Neuronal stem cell (in vitro differentiated cells): ENCODE measurements at regions not wholly inside any gene's neighbourhood (a gene's known extent, or its start where the extent isn't known, plus 50 kb on each side); places are given as distances from the start of the nearest gene placed in this dataset.

ENCODE experiments used
- DNase-seq: peaks from one replicate; pipeline ENCODE4 v3.0.0-alpha.2; 2013; ENCODE audit warnings: low spot score
- H2AFZ ChIP-seq: one replicate; pipeline ENCODE4 v1.6.1; 2013; ENCODE audit warnings: mild to moderate bottlenecking, low read length, inconsistent platforms
- H2AK5ac ChIP-seq: 2 replicates; pipeline ENCODE4 v1.6.1; 2013; ENCODE audit warnings: low read depth, mild to moderate bottlenecking, inconsistent platforms, low read length, moderate library complexity, mixed read lengths
- H2BK120ac ChIP-seq: 2 replicates; pipeline ENCODE4 v1.6.1; 2013; ENCODE audit warnings: low read depth, mild to moderate bottlenecking, inconsistent platforms, low read length, moderate library complexity, mixed read lengths
- H2BK12ac ChIP-seq: one replicate; pipeline ENCODE4 v1.6.1; 2013; ENCODE audit warnings: low read length, inconsistent platforms
- H2BK15ac ChIP-seq: 2 replicates; pipeline ENCODE4 v1.6.1; 2013; ENCODE audit warnings: mild to moderate bottlenecking, low read length, inconsistent platforms, mixed read lengths
- H2BK5ac ChIP-seq: one replicate; pipeline ENCODE4 v1.6.1; 2013; ENCODE audit warnings: inconsistent platforms, mild to moderate bottlenecking, low read length, moderate library complexity
- H3K14ac ChIP-seq: one replicate; pipeline ENCODE4 v1.6.1; 2013; ENCODE audit warnings: low read length, inconsistent platforms
- H3K18ac ChIP-seq: 2 replicates; pipeline ENCODE4 v1.6.1; 2013; ENCODE audit warnings: low read length, inconsistent platforms
- H3K23ac ChIP-seq: 2 replicates; pipeline ENCODE4 v1.6.1; 2013; ENCODE audit warnings: low read depth, mild to moderate bottlenecking, mixed read lengths, low read length, inconsistent platforms; ENCODE audit not compliant: poor library complexity
- H3K27ac ChIP-seq: replicated peaks from 3 replicates; pipeline ENCODE4 v1.5.1; 2013; ENCODE audit warnings: low read length, inconsistent platforms
- H3K27me3 ChIP-seq, 3 experiments: 2 replicates each; pipeline ENCODE4 v1.6.1; 2013; ENCODE audit warnings: low read length in 3 of 3, mild to moderate bottlenecking in 2 of 3, inconsistent platforms in 1 of 3, low read depth in 1 of 3, mixed read lengths in 1 of 3, moderate library complexity in 1 of 3; ENCODE audit not compliant: control insufficient read depth in 3 of 3, insufficient read depth in 3 of 3
- H3K36me3 ChIP-seq, 2 donors: replicated peaks in 1 of 2; 2 replicates each; pipeline ENCODE4 v1.6.1; 2013; ENCODE audit warnings: low read length in 2 of 2; ENCODE audit not compliant: control insufficient read depth in 2 of 2, insufficient read depth in 2 of 2
- H3K4ac ChIP-seq: 2 replicates; pipeline ENCODE4 v1.6.1; 2013; ENCODE audit warnings: inconsistent platforms, mild to moderate bottlenecking, low read length, moderate library complexity
- H3K4me1 ChIP-seq, 2 donors: 1 replicate in 1 of 2; 2 replicates in 1 of 2; pipeline ENCODE4 v1.6.1; 2013; ENCODE audit warnings: low read length in 2 of 2, low read depth in 1 of 2; ENCODE audit not compliant: control insufficient read depth in 2 of 2, insufficient read depth in 1 of 2
- H3K4me2 ChIP-seq: one replicate; pipeline ENCODE4 v1.6.1; 2013; ENCODE audit warnings: mild to moderate bottlenecking, low read length, inconsistent platforms; ENCODE audit not compliant: insufficient read depth, poor library complexity, severe bottlenecking
- H3K4me3 ChIP-seq, 2 donors: 2 replicates each; pipeline ENCODE4 v1.5.1; 2013; ENCODE audit warnings: low read length in 2 of 2, mild to moderate bottlenecking in 2 of 2, inconsistent platforms in 1 of 2, moderate library complexity in 1 of 2
- H3K79me1 ChIP-seq: one replicate; pipeline ENCODE4 v1.6.1; 2013; ENCODE audit warnings: low read depth, mild to moderate bottlenecking, inconsistent platforms, low read length, moderate library complexity
- H3K9ac ChIP-seq: one replicate; pipeline ENCODE4 v1.6.1; 2013; ENCODE audit warnings: mild to moderate bottlenecking, low read depth, low read length, inconsistent platforms; ENCODE audit not compliant: poor library complexity
- H3K9me3 ChIP-seq, 2 donors: replicated peaks in 1 of 2; 2 replicates each; pipeline versions ENCODE3 to v1.6.1; 2013; ENCODE audit warnings: low read length in 2 of 2, mild to moderate bottlenecking in 2 of 2, inconsistent platforms in 1 of 2, low read depth in 1 of 2, mixed read lengths in 1 of 2, moderate library complexity in 1 of 2; ENCODE audit not compliant: control insufficient read depth in 2 of 2, insufficient read depth in 1 of 2
- H4K8ac ChIP-seq: one replicate; pipeline ENCODE4 v1.6.1; 2013; ENCODE audit warnings: low read depth, mild to moderate bottlenecking, inconsistent platforms, low read length, moderate library complexity
- H4K91ac ChIP-seq: one replicate; pipeline ENCODE4 v1.6.1; 2013; ENCODE audit warnings: low read length, low read depth, mild to moderate bottlenecking, inconsistent platforms; ENCODE audit not compliant: poor library complexity
- WGBS, 2 donors: extraction: QIAGEN DNeasy Blood & Tissue Kit; methylation state at CpG; one replicate each; pipeline ENCODE4 v1.1.7; 2013; ENCODE audit warnings: missing lambda C conversion rate in 2 of 2, mixed read lengths in 1 of 2; ENCODE audit not compliant: insufficient read length in 2 of 2, insufficient replicate concordance in 1 of 2; ENCODE audit errors: extremely low coverage in 2 of 2; 5-methylcytosine and 5-hydroxymethylcytosine counted together

GRCh38 chr10:3433131-3433530 is 260.5 kb upstream of the PITRM1 start:
- no peaks in the 10 kb centered on the region for H3K36me3 ChIP-seq
- no peak overlapping the region for H3K27ac ChIP-seq
- H4K91ac ChIP-seq = no peak overlapping the region
- no peak overlapping the region for H2AFZ ChIP-seq
- H2AK5ac ChIP-seq = no peak overlapping the region
- no peak overlapping the region for H3K23ac ChIP-seq
- H3K14ac ChIP-seq = no peak overlapping the region
- no peak overlapping the region for H2BK5ac ChIP-seq
- H2BK15ac ChIP-seq = no peak overlapping the region
- no peak overlapping the region for H2BK12ac ChIP-seq
- H3K18ac ChIP-seq = no peak overlapping the region
- H4K8ac ChIP-seq = no peak overlapping the region
- no peaks in the 10 kb centered on the region for H3K79me1 ChIP-seq
- peaks cover 0 to 3% of the 10 kb centered on the region in 2 donors for H3K9me3 ChIP-seq
- WGBS, 2 donors = no CpG with 5 or more reads among the region's 6 CpGs
- no peak for DNase-seq
- no peak overlapping the region for H3K9ac ChIP-seq
- no peak overlapping the region for H2BK120ac ChIP-seq
- H3K4me1 ChIP-seq = peaks cover 3 to 5% of the 10 kb centered on the region in 2 donors
- H3K4ac ChIP-seq = no peak overlapping the region
- no peaks in the 10 kb centered on the region for H3K27me3 ChIP-seq
- H3K4me2 ChIP-seq = no peak overlapping the region
- no peak overlapping the region for H3K4me3 ChIP-seq

DNA sequence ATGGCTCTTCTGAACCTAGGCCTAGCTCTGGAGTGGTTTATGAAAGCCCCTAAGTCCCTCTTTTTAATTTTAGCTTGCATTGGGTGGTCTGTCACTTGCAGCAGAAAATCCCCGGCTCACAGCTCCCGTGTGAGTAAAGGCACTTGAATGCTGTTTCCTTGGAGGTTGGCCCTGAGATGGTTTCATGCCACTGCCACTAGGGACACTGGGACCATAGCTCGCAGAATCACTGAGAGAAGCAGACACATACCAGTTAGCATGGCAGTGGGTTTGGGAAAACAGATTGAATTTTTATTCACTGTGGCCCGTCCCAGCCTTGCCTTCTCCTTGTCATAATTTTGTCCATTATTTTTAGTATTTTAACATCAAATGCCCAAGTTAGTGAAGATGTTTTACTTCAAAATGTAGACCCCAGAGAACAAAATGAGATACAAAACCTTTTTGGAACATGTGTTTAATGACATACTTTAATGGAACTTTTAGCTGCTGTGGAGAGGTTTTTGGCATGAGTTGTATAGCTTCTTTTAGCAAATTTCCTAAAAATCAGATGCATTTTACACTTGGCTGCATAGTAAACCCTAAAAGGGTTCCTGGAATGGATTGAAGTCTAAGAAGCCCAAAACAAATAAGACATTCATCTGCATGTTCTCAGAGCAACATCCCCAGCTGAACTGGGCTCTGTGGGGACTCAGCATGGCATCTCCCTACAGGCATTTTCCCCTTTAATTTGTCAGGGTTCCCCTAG is 259.7 kb upstream of the PITRM1 start:
- H4K8ac ChIP-seq = no peak overlapping the region
- H2BK12ac ChIP-seq = no peak overlapping the region
- H3K27me3 ChIP-seq = no peaks in the 10 kb centered on the region
- H3K4me1 ChIP-seq = peaks cover under 1 to 5% of the 10 kb centered on the region in 2 donors
- H3K9me3 ChIP-seq = peaks cover 0 to 3% of the 10 kb centered on the region in 2 donors
- H4K91ac ChIP-seq = no peak overlapping the region
- H2BK5ac ChIP-seq = no peak overlapping the region
- H3K79me1 ChIP-seq = no peaks in the 10 kb centered on the region
- peak overlapping the region; percentile 47 for H2AK5ac ChIP-seq
- H3K4ac ChIP-seq = no peak overlapping the region
- H2BK15ac ChIP-seq = no peak overlapping the region
- H2AFZ ChIP-seq = no peak overlapping the region
- WGBS, 2 donors = no CpG with 5 or more reads among the region's 4 CpGs
- H2BK120ac ChIP-seq = no peak overlapping the region
- no peak overlapping the region for H3K14ac ChIP-seq
- H3K36me3 ChIP-seq = no peaks in the 10 kb centered on the region
- no peak overlapping the region for H3K27ac ChIP-seq
- no peak overlapping the region for H3K4me2 ChIP-seq
- H3K9ac ChIP-seq = no peak overlapping the region
- H3K4me3 ChIP-seq = no peak overlapping the region
- H3K23ac ChIP-seq = no peak overlapping the region
- H3K18ac ChIP-seq = peak overlapping the region; percentile 36
- DNase-seq = no peak

GRCh38 chr10:3430501-3430900 is 257.9 kb upstream of the PITRM1 start:
- Histone ChIP-seq H3K9ac (no peak overlapping the region), H3K27me3 (no peaks in the 10 kb centered on the region), H2BK5ac (no peak overlapping the region), H2BK12ac (no peak overlapping the region), H3K4me1 (peaks cover 0 to 2% of the 10 kb centered on the region in 2 donors), H3K4me3 (no peak overlapping the region), H2BK120ac (no peak overlapping the region), H4K91ac (no peak overlapping the region), H3K36me3 (no peaks in the 10 kb centered on the region), H3K4ac (no peak overlapping the region), H4K8ac (no peak overlapping the region), H2AFZ (no peak overlapping the region), H3K27ac (no peak overlapping the region), H3K79me1 (no peaks in the 10 kb centered on the region), H3K14ac (no peak overlapping the region), H3K23ac (no peak overlapping the region), H3K9me3 (peaks cover 0 to 3% of the 10 kb centered on the region in 2 donors), H2BK15ac (no peak overlapping the region), H3K18ac (no peak overlapping the region), H2AK5ac (no peak overlapping the region), H3K4me2 (no peak overlapping the region)
- no CpG with 5 or more reads among the region's 1 CpG for WGBS, 2 donors
- DNase-seq = no peak

GRCh38 chr10:3429676-3430075 is 257.1 kb upstream of the PITRM1 start:
- H3K9me3 ChIP-seq = peaks cover 0 to 3% of the 10 kb centered on the region in 2 donors
- H4K8ac ChIP-seq = no peak overlapping the region

More at GRCh38 chr10:3429676-3430075, 257.1 kb upstream of the PITRM1 start:
- Histone ChIP-seq H2BK15ac (no peak overlapping the region), H3K27me3 (no peaks in the 10 kb centered on the region), H3K79me1 (no peaks in the 10 kb centered on the region), H3K4me1 (peaks cover 0 to 2% of the 10 kb centered on the region in 2 donors), H4K91ac (no peak overlapping the region), H3K4me3 (no peak overlapping the region), H2BK12ac (no peak overlapping the region), H3K27ac (no peak overlapping the region), H3K4ac (no peak overlapping the region), H2AK5ac (no peak overlapping the region), H3K4me2 (no peak overlapping the region), H2BK120ac (no peak overlapping the region), H2BK5ac (no peak overlapping the region), H3K36me3 (no peaks in the 10 kb centered on the region), H3K18ac (no peak overlapping the region), H3K9ac (no peak overlapping the region), H3K14ac (peak overlapping the region; percentile 92), H2AFZ (no peak overlapping the region), H3K23ac (no peak overlapping the region)
- WGBS, 2 donors = no CpG with 5 or more reads among the region's 7 CpGs
- no peak for DNase-seq
